NB4 (cell line): ENCODE measurements at regions not wholly inside any gene's neighbourhood (a gene's known extent, or its start where the extent isn't known, plus 50 kb on each side); places are given as distances from the start of the nearest gene placed in this dataset.

ENCODE experiments used
- DNase-seq: peaks from one replicate; pipeline ENCODE4 v3.0.0; 2010; ENCODE audit warnings: low read depth
- H3K4me3 ChIP-seq: one replicate; pipeline ENCODE4 v1.5.1; 2011; ENCODE audit warnings: mild to moderate bottlenecking, low read depth, low read length, moderate library complexity
- MYC ChIP-seq: IDR thresholded peaks from 2 replicates; pipeline ENCODE4 v1.6.1; 2011; ENCODE audit warnings: low read depth, low read length
- POLR2A ChIP-seq: IDR thresholded peaks from 2 replicates; pipeline ENCODE4 v1.6.1; 2011; ENCODE audit warnings: mild to moderate bottlenecking; ENCODE audit not compliant: insufficient read length; ENCODE audit errors: extremely low read depth
- TF ChIP-seq, protein P1 (sequence below): IDR thresholded peaks from one replicate; pipeline ENCODE4 v1.5.1; 2012; ENCODE audit warnings: low read depth, low read length
- TF ChIP-seq, protein P2 (sequence below): IDR thresholded peaks from 2 replicates; pipeline ENCODE4 v1.6.1; 2011; ENCODE audit warnings: low read depth, low read length

DNA sequence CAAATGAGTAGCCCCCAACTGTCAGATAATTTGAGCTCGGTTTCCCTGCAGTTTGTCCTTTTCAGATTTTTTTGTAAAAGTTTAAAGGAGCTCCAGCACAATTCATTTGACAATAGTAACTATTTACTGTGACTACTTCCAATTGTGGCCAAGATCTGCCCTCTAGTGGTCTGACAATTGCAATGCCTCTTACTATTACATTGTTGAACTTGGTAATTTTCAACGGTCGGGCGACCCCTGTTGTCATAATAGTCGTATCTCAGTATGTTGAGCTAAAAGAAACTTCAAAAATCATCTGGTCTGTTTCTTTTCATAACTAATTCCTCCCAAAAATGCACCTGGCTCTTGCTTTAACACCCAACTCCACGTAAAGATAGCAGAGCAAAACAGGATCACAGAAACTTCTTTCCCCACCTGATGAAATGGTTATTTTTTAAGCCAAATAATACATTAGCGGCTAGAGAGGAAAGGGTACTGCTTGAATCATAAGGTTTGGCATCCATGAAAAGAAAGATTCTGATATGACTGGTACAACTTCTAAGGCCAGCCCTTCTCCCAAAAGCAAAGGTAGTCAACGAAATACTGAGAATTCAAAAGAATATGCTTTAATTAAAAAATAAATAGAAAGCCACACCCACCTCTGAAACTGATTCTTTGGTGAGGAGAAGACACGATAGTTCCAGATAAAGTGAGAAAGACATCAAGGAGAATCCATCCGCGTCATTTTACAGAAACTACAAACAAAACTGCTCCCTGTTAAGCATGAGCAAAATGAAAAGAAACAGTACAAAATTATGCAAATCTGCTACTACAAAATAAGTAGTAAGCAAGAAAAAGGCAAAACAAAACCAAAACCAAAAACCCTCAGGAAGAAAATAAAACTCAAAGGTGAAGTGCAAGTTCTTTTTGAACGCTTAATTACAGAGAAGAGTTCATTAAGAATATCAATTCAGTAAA lies 76.9 kb upstream of the HTR4 start:
- peak; percentile 86 for DNase-seq
- TF ChIP-seq, protein P1, sequence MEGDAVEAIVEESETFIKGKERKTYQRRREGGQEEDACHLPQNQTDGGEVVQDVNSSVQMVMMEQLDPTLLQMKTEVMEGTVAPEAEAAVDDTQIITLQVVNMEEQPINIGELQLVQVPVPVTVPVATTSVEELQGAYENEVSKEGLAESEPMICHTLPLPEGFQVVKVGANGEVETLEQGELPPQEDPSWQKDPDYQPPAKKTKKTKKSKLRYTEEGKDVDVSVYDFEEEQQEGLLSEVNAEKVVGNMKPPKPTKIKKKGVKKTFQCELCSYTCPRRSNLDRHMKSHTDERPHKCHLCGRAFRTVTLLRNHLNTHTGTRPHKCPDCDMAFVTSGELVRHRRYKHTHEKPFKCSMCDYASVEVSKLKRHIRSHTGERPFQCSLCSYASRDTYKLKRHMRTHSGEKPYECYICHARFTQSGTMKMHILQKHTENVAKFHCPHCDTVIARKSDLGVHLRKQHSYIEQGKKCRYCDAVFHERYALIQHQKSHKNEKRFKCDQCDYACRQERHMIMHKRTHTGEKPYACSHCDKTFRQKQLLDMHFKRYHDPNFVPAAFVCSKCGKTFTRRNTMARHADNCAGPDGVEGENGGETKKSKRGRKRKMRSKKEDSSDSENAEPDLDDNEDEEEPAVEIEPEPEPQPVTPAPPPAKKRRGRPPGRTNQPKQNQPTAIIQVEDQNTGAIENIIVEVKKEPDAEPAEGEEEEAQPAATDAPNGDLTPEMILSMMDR, result peak; percentile 69
- TF ChIP-seq, protein P2, sequence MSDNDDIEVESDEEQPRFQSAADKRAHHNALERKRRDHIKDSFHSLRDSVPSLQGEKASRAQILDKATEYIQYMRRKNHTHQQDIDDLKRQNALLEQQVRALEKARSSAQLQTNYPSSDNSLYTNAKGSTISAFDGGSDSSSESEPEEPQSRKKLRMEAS, result no peak
- H3K4me3 ChIP-seq, result no peak overlapping the region

DNA sequence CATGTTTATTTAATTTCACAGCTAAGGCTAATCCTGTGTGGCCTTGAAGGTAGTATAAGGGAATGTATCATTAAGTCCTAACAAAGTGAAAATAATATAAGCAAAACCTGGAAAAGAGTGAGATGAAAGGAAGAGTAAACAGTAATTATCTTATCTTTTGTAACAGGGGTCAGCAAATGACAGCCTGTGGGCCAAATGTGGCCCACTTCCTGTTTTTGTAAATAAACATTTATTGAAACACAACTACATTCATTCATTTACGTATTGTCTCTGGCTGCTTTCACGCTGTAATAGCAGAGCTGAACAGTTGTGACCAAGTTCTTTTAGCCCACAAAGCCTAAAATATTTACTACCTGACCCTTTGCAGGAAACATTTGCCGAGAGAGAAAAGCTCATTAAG lies 78.4 kb upstream of the HTR4 start:
- TF ChIP-seq, protein P1, result no peak
- TF ChIP-seq MYC (no peak), POLR2A (no peak)
- TF ChIP-seq, protein P2, result no peak
- H3K4me3 ChIP-seq, result no peak overlapping the region
- no peak for DNase-seq

DNA sequence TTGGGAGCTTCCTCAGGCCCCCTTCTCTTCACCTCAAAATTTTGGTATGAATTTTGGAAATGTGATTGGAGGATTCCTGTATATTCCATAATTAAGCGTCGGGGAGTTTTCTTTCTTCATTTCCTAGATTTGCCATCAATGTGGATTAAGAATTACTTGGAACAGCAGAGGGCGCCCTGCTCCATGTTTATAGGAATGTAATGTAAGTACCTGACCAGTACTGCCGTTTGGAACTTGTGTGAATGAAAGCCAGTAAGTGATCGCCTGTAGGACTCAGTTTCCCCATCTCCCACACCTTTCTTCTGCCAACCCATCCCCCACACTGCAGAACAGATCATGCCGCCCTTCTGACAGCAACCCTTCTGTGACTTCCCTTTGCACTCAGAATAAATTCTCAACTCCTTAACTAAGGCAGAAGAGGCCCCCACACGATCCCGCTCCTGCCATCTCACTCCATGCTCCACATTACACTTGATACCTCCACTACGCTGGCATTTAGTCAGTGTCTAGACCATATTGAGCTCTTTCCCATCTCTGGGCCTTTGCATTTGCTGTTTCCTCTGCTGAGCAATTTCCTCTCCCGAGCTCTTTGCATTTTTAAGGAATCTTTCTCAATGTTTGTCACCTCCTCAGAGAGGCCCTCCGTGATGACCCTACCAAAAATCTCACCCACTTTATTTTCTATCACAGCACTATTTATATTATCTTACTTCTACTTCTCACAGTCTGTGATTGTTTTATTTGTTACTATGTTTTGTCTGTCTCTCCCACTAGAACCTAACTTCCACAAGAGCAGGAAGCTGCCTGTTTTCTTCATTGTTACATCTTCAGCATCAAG lies 79.5 kb upstream of the HTR4 start:
- H3K4me3 ChIP-seq, result no peak overlapping the region
- peak; percentile 82 for DNase-seq

DNA sequence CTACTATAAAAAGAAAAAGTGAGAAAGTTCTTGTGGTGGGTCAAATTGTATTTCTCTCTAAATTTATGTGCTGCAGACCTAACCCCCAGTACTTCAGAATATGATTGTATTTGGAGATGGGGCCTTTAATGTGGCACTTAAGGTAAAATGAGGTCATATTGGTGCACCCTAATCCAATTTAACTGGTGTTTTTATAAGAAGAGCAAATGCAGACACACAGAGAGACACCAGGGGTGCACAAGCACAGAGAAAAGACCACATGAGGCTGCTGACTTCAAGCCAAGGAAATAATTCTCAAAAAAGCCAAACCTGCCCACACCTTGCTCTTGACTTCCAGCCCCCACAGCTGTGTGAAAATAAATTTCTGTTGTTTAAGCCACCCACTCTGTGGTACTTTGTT lies 80.2 kb upstream of the HTR4 start:
- DNase-seq, result no peak
- no peak overlapping the region for H3K4me3 ChIP-seq
- TF ChIP-seq, protein P1, result no peak

More for the DNA sequence above, 79.5 kb upstream of the HTR4 start:
- TF ChIP-seq, protein P2, result no peak
- TF ChIP-seq MYC (no peak), POLR2A (no peak)
- TF ChIP-seq, protein P1, result peak; percentile 51

DNA sequence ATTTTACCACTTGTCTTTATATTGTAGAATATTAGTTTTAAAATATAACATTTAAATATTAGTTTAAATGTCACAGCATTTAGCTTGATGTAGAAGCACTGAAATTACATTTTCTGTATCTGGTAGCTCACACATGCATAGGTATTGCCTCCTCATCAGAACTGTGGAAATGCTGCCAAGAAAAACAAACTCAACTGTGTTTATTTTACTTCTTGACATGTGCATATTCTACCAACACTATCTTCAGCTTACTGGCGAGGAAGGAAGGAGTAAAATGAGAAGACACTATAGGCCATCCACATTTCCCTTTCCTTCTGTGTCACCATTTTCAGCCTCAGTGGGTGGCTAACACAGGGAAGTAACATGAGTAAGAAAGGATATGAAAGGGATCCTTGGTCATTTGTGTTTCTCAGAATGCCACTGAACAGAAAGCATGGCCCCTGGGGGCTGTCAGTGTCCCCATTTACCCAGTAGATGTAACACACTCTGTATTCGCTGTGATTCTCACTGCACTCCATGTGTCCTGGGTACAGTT lies 81.0 kb upstream of the HTR4 start:
- TF ChIP-seq, protein P1, result no peak
- TF ChIP-seq POLR2A, result no peak
- TF ChIP-seq, protein P2, result no peak
- no peak for TF ChIP-seq MYC
- no peak overlapping the region for H3K4me3 ChIP-seq
- DNase-seq, result no peak
